NCI-H69 (cell line): ENCODE measurements at regions not wholly inside any gene's neighbourhood (a gene's known extent, or its start where the extent isn't known, plus 50 kb on each side); places are given as distances from the start of the nearest gene placed in this dataset.
A peak's percentile ranks its signal among the peaks of the same experiment; 100 is the strongest.

ENCODE experiments used
- DNase-seq: peaks from one replicate; lab custom pipeline; 2025; lab: John Stamatoyannopoulos, UW

- no peak for DNase-seq
These were observed 1237.3 kb downstream of the C4orf33 start for GRCh38 chr4:130333241-130333759.

- DNase-seq: no peak
These were observed 1239.7 kb downstream of the C4orf33 start for GRCh38 chr4:130335417-130336194.

GRCh38 chr4:130336585-130337217 lies 1240.7 kb downstream of the C4orf33 start:
- no peak for DNase-seq

GRCh38 chr4:130338851-130339250 lies 1242.9 kb downstream of the C4orf33 start:
- peak; percentile 30 for DNase-seq

- DNase-seq: no peak
These were observed 1253.8 kb downstream of the C4orf33 start for GRCh38 chr4:130349745-130350144.

GRCh38 chr4:130356873-130357272 lies 1260.9 kb downstream of the C4orf33 start:
- DNase-seq: no peak

GRCh38 chr4:130359542-130359941 lies 1263.6 kb downstream of the C4orf33 start:
- DNase-seq: peak; percentile 23

- DNase-seq: no peak
These were observed 1265.7 kb downstream of the C4orf33 start for GRCh38 chr4:130361616-130362015.

GRCh38 chr4:130368668-130369067 lies 1272.7 kb downstream of the C4orf33 start:
- DNase-seq: peak; percentile 25

GRCh38 chr4:130393231-130393630 lies 1297.3 kb downstream of the C4orf33 start:
- no peak for DNase-seq

- DNase-seq: no peak
These were observed 1297.7 kb downstream of the C4orf33 start for GRCh38 chr4:130393642-130394041.

GRCh38 chr4:130395871-130396270 lies 1299.9 kb downstream of the C4orf33 start:
- DNase-seq: no peak

GRCh38 chr4:130403221-130403620 lies 1307.3 kb downstream of the C4orf33 start:
- DNase-seq: no peak

- no peak for DNase-seq
These were observed 1320.3 kb downstream of the C4orf33 start for GRCh38 chr4:130416228-130416627.

GRCh38 chr4:130419211-130419975 lies 1323.4 kb downstream of the C4orf33 start:
- no peak for DNase-seq

GRCh38 chr4:130422261-130422660 lies 1326.3 kb downstream of the C4orf33 start:
- DNase-seq: no peak

GRCh38 chr4:130424211-130424610 lies 1328.3 kb downstream of the C4orf33 start:
- peak; percentile 2 for DNase-seq

GRCh38 chr4:130432289-130432688 lies 1336.3 kb downstream of the C4orf33 start:
- DNase-seq: no peak

GRCh38 chr4:130449741-130450140 lies 1353.8 kb downstream of the C4orf33 start:
- no peak for DNase-seq

- DNase-seq: peak; percentile 67
These were observed 1372.4 kb downstream of the C4orf33 start for GRCh38 chr4:130468340-130468739.

- DNase-seq: no peak
These were observed 1382.5 kb downstream of the C4orf33 start for GRCh38 chr4:130478406-130478805.

- DNase-seq: no peak
These were observed 1383.1 kb downstream of the C4orf33 start for GRCh38 chr4:130479020-130479419.

GRCh38 chr4:130479674-130480073 lies 1383.7 kb downstream of the C4orf33 start:
- no peak for DNase-seq
